HT1080 (cell line): ENCODE measurements at regions not wholly inside any gene's neighbourhood (a gene's known extent, or its start where the extent isn't known, plus 50 kb on each side); places are given as distances from the start of the nearest gene placed in this dataset.
"Not testable (repeated sequence)": the region's sequence is repeated elsewhere in the genome, so short reads cannot be mapped to it uniquely, and the experiment has no call there.

Experiments
- DNase-seq: peaks from one replicate; pipeline ENCODE4 v3.0.0-alpha.2; 2015; ENCODE audit warnings: low read depth

- not testable (repeated sequence) for DNase-seq
Observed at GRCh38 chr15:20240366-20240917, 301.2 kb downstream of the GOLGA6L6 start.

- not testable (repeated sequence) for DNase-seq
Observed at GRCh38 chr15:20239186-20239585, 302.4 kb downstream of the GOLGA6L6 start.

- not testable (repeated sequence) for DNase-seq
Observed at GRCh38 chr15:20237256-20238020, 304.2 kb downstream of the GOLGA6L6 start.

DNA sequence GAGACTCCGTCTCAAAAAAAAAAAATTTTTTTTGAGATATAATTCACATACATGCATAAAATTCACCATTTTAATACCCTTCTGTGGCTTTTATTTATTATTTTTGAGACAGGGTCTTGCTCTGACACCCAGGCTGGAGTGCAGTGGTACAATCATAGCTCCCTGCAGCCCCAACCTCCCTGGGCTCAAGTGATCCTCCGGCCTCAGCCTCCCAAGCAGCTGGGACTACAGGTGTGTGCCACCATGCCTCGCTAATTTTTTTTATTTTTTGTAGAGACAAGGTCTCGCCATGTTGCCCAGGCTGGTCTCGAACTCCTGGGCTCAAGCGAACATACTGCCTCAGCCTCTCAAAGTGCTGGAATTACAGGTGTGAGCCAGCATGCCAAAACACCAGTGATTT is 305.9 kb downstream of the GOLGA6L6 start:
- DNase-seq: not testable (repeated sequence)

- not testable (repeated sequence) for DNase-seq
Observed at GRCh38 chr15:20234006-20234540, 307.5 kb downstream of the GOLGA6L6 start.

GRCh38 chr15:20232457-20232856 is 309.1 kb downstream of the GOLGA6L6 start:
- DNase-seq: not testable (repeated sequence)

DNA sequence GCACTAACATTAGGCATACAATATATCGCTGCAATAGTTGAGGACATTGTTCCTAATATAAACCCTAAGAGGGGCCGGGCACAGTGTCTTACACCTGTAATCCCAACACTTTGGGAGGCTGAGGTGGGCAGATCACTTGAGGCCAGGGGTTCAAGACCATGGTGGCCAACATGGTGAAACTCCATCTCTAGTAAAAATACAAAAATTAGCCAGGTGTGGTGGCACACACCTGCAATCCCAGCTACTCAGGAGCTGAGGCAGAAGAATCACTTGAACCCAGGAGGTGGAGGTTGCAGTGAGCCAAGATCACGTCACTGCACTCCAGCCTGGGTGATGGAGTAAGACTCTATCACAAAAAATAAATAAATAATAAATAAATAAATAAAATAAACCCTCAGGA is 310.9 kb downstream of the GOLGA6L6 start:
- DNase-seq: not testable (repeated sequence)

- not testable (repeated sequence) for DNase-seq
Observed at GRCh38 chr15:20228791-20229190, 312.8 kb downstream of the GOLGA6L6 start.

DNA sequence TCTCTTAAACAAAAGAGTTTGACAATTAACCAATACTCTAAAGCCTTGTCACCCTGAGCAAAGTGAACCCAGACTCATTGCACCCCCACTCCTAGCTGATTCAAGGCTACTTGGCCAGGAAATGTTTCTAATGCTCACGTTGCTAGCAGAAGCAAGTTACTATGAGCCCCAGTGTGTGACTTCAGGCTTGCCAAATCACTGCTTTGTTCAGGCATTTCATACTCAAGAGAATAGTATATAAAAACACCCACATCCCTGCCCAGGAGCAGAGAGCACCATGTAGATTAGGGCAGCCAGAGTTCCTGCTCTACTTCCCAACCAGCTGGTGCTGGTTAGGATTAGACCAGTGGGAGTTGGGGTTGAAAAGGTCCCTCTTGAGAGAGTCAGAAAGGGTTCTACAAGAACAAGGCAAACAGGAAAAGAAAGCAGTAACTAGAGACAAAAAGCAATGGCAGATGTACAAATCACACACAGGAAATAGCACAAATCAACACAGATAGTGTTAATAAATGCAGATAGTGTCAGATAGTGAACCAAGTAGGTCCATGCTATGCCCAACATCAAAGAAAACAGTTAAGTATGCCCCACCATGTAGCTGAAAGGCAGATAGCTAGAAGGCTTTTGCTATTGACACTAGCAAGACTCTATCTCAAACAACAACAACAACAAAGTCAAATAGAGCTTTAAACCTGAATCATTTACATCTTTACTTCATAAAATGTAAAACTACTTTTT is 314.3 kb downstream of the GOLGA6L6 start:
- not testable (repeated sequence) for DNase-seq

DNA sequence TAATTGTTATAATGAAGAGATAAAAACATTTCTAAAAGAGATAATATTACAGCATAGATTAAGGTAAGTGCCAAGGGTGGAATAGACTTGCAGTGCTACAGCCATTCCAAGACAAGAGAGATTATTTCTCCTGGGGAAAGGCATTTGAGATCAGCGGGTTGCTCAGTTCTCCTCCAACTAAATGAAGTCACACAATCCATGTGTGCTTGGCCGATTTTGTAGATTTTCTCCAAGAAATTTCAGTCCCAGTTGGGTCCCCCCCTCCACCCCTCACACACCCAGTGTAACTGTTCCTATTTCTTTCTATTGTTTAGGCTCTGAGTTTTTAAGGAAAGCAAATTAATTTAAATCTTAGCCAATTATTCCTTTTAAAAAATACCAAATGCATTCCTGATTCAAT is 315.1 kb downstream of the GOLGA6L6 start:
- DNase-seq: not testable (repeated sequence)

- not testable (repeated sequence) for DNase-seq
Observed at GRCh38 chr15:20221063-20221462, 320.5 kb downstream of the GOLGA6L6 start.

DNA sequence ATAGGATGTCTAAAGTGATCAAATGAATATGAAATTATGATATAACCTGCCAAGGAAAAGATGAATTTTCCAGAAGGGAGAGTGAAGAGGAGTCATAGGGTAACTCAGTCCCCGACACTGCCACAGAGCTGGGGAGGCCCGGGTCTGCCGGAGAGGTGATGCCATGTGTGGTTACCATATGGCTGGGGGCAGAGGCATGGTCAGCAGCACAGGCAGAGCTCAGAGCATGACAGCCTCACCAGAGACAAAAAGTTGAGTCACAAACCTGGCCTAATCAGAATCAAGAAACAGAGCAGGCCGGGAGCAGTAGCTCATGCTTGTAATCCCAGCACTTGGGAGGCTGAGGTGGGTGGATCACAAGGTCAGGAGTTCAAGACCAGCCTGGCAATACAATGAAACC is 322.4 kb downstream of the GOLGA6L6 start:
- DNase-seq: not testable (repeated sequence)

- not testable (repeated sequence) for DNase-seq
Observed at GRCh38 chr15:20215700-20216099, 325.9 kb downstream of the GOLGA6L6 start.

- not testable (repeated sequence) for DNase-seq
Observed at GRCh38 chr15:20214101-20214500, 327.5 kb downstream of the GOLGA6L6 start.

GRCh38 chr15:20211508-20211907 is 330.1 kb downstream of the GOLGA6L6 start:
- DNase-seq: not testable (repeated sequence)

DNA sequence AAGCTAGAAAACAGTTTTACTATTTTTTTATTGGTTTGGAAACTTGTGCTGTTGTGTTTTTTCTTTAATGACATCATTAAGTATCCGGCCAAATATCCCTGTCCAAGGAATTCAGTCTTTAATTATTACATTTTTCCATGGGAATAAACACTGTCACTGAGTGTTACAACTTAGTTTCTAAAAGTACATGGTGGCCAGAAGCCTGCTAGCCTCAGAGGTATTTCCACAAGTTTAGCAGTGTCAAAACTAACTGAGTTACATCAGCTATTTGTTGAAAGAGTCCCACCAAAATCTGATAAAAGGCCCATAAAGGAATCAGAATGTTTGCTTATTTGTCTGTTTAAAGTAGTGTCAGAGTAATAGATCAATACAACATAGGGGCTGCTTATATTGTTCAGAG is 331.6 kb downstream of the GOLGA6L6 start:
- not testable (repeated sequence) for DNase-seq

- not testable (repeated sequence) for DNase-seq
Observed at GRCh38 chr15:20207607-20208006, 334.0 kb downstream of the GOLGA6L6 start.

- not testable (repeated sequence) for DNase-seq
Observed at GRCh38 chr15:20207198-20207597, 334.4 kb downstream of the GOLGA6L6 start.

DNA sequence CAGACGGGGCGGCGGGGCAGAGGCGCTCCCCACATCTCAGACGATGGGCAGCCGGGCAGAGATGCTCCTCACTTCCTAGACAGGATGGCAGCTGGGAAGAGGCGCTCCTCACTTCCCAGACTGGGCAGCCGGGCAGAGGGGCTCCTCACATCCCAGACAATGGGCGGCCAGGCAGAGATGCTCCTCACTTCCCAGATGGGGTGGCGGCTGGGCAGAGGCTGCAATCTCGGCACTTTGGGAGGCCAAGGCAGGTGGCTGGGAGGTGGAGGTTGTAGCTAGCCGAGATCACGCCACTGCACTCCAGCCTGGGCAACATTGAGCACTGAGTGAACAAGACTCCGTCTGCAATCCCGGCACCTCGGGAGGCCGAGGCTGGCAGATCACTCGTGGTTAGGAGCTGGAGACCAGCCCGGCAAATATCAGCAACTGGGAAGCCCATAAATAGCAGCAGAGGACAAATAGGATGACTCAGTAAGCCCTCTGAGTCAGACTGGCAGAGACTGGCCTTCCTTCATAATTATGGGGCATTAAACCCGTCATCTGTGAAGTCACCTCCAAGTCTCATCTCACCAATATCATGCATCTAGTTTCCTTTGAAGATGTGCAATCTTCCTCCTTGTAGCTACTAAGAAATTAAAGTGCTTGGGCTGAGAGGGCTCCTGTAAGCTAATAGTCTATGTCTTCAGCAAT is 337.3 kb downstream of the GOLGA6L6 start:
- DNase-seq: peak; percentile 60

DNA sequence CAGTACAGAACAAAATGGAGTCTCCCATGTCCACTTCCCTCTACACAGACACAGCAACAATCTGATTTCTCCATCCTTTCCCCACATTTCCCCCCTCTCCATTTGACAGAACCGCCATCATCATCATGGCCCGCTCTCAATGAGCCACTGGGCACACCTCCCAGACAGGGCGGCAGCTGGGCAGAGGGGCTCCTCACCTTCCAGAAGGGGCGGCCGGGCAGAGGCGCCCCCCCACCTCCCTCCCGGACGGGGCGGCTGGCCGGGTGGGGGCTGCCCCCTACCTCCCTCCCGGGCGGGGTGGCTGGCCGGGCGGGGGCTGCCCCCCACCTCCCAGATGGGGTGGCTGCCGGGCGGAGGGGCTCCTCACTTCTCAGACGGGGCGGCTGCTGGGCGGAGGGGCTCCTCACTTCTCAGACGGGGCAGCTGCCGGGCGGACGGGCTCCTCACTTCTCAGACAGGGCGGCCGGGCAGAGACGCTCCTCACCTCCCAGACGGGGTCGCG is 337.9 kb downstream of the GOLGA6L6 start:
- DNase-seq: not testable (repeated sequence)

DNA sequence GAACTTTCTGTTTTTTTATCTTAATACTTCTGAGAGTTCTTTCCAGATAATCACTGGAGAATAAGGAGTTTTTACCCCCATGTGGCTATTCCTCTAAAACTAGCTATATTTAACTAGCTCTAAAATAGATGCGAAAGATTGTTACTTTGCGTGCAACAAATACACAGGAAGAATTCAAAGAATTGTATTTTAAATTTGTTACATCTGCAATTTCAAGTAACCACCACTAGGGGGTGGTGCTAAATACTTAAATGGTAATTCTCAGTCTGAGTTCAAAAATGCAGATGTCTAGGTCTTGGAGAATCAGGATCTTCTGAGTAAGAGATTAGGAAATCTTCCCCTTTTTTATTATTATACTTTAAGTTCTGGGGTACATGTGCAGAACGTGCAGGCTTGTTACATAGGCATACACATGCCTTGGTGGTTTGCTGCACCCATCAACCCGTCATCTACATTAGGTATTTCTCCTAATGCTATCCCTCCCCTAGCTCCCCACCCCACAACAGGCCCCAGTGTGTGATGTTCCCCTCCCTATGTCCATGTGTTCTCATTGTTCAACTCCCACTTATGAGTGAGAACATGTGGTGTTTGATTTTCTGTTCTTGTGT is 346.9 kb downstream of the GOLGA6L6 start:
- DNase-seq: not testable (repeated sequence)
